MM.1S (cell line): ENCODE measurements at regions not wholly inside any gene's neighbourhood (a gene's known extent, or its start where the extent isn't known, plus 50 kb on each side); places are given as distances from the start of the nearest gene placed in this dataset.

Experiments used
- DNase-seq: peaks from one replicate; pipeline ENCODE4 v3.0.0-alpha.2; 2015
- H2AFZ ChIP-seq: fragments of 300-600 bp; sonication (generic); 2 replicates; pipeline ENCODE4 v1.6.0; 2016; ENCODE audit warnings: antibody characterized with exemption, low read length
- H3F3A ChIP-seq: fragments of 300-600 bp; sonication (generic); 2 replicates; pipeline ENCODE4 v1.6.1; 2016; ENCODE audit warnings: mild to moderate bottlenecking, antibody characterized with exemption, low read length, moderate library complexity, mixed read lengths; ENCODE audit not compliant: insufficient read depth
- H3K27ac ChIP-seq: fragments of 300-600 bp; sonication (generic); 2 replicates; pipeline ENCODE4 v1.5.1; 2016; ENCODE audit warnings: mild to moderate bottlenecking, low read length
- H3K27me3 ChIP-seq: fragments of 300-600 bp; sonication (generic); replicated peaks from 2 replicates; pipeline ENCODE4 v1.6.0; 2016; ENCODE audit warnings: low read length; ENCODE audit not compliant: insufficient read depth
- H3K36me3 ChIP-seq: fragments of 300-600 bp; sonication (generic); replicated peaks from 2 replicates; pipeline ENCODE4 v1.6.1; 2016; ENCODE audit warnings: mild to moderate bottlenecking, low read length, mixed read lengths; ENCODE audit not compliant: insufficient read depth
- H3K4me1 ChIP-seq: fragments of 300-600 bp; sonication (generic); 2 replicates; pipeline ENCODE4 v1.6.1; 2016; ENCODE audit warnings: low read length, mixed read lengths
- H3K4me2 ChIP-seq: fragments of 300-600 bp; sonication (generic); 2 replicates; pipeline ENCODE4 v1.6.0; 2016; ENCODE audit warnings: low read depth, low read length
- H3K4me3 ChIP-seq: fragments of 300-600 bp; sonication (generic); 2 replicates; pipeline ENCODE4 v1.5.1; 2016; ENCODE audit warnings: low read length, mixed read lengths
- H3K79me2 ChIP-seq: fragments of 300-600 bp; sonication (generic); 2 replicates; pipeline ENCODE4 v1.6.1; 2016; ENCODE audit warnings: mixed run types, low read length, mixed read lengths
- H3K9ac ChIP-seq: fragments of 300-600 bp; sonication (generic); 2 replicates; pipeline ENCODE4 v1.6.1; 2016; ENCODE audit warnings: low read length, mixed read lengths
- H3K9me2 ChIP-seq: fragments of 300-600 bp; sonication (generic); replicated peaks from 2 replicates; pipeline ENCODE4 v1.6.1; 2016; ENCODE audit warnings: mild to moderate bottlenecking, low read length, mixed read lengths; ENCODE audit not compliant: insufficient read depth
- H3K9me3 ChIP-seq: fragments of 300-600 bp; sonication (generic); replicated peaks from 2 replicates; pipeline ENCODE4 v1.6.1; 2016; ENCODE audit warnings: mild to moderate bottlenecking, low read length, mixed read lengths; ENCODE audit not compliant: insufficient read depth
- H4K20me1 ChIP-seq: fragments of 300-600 bp; sonication (generic); 2 replicates; pipeline ENCODE4 v1.6.1; 2016; ENCODE audit warnings: mild to moderate bottlenecking, low read length, moderate library complexity, mixed read lengths; ENCODE audit not compliant: insufficient read depth
- CTCF ChIP-seq: fragments of 300-600 bp; sonication (generic); IDR thresholded peaks from 2 replicates; pipeline ENCODE4 v1.5.1; 2016; ENCODE audit warnings: antibody characterized with exemption, low read length, mixed read lengths
- EZH2 ChIP-seq: fragments of 300-600 bp; sonication (generic); optimal IDR thresholded peaks from 2 replicates; pipeline ENCODE3; 2017; ENCODE audit warnings: low read depth, mild to moderate bottlenecking, antibody characterized with exemption, low read length, mixed read lengths
- EZH2phosphoT487 ChIP-seq: fragments of 300-600 bp; sonication (generic); IDR thresholded peaks from 2 replicates; pipeline ENCODE4 v1.6.1; 2018; ENCODE audit warnings: antibody characterized with exemption, low read length

GRCh38 chr15:93707751-93708150 is 523.6 kb upstream of the MCTP2 start:
- Histone ChIP-seq H3K79me2 (no peaks in the 10 kb centered on the region), H3K9me3 (no peaks in the 10 kb centered on the region), H3K4me1 (no peaks in the 10 kb centered on the region), H3K27me3 (no peaks in the 10 kb centered on the region), H3K9me2 (no peaks in the 10 kb centered on the region), H4K20me1 (no peaks in the 10 kb centered on the region), H3F3A (no peaks in the 10 kb centered on the region), H3K36me3 (no peaks in the 10 kb centered on the region), H3K9ac (no peak overlapping the region), H3K4me2 (no peak overlapping the region), H3K27ac (no peak overlapping the region), H2AFZ (no peak overlapping the region), H3K4me3 (no peak overlapping the region)
- TF ChIP-seq EZH2phosphoT487: no peak
- TF ChIP-seq EZH2: no peak
- no peak for TF ChIP-seq CTCF
- DNase-seq: no peak

- Histone ChIP-seq H2AFZ (no peak overlapping the region), H3K27me3 (no peaks in the 10 kb centered on the region), H3F3A (no peaks in the 10 kb centered on the region), H4K20me1 (no peaks in the 10 kb centered on the region), H3K36me3 (no peaks in the 10 kb centered on the region), H3K4me3 (no peak overlapping the region), H3K4me1 (no peaks in the 10 kb centered on the region), H3K27ac (no peak overlapping the region), H3K9me2 (no peaks in the 10 kb centered on the region), H3K79me2 (no peaks in the 10 kb centered on the region), H3K9me3 (no peaks in the 10 kb centered on the region), H3K4me2 (no peak overlapping the region), H3K9ac (no peak overlapping the region)
- TF ChIP-seq EZH2: no peak
- no peak for TF ChIP-seq CTCF
- TF ChIP-seq EZH2phosphoT487: no peak
- DNase-seq: no peak
These were observed 524.7 kb upstream of the MCTP2 start for GRCh38 chr15:93706495-93707292.

GRCh38 chr15:93705753-93706455 is 525.5 kb upstream of the MCTP2 start:
- H3K27me3 ChIP-seq: no peaks in the 10 kb centered on the region
- H3F3A ChIP-seq: no peaks in the 10 kb centered on the region
- no peak overlapping the region for H2AFZ ChIP-seq
- H3K9me3 ChIP-seq: no peaks in the 10 kb centered on the region
- H3K4me2 ChIP-seq: no peak overlapping the region
- no peak for DNase-seq
- no peaks in the 10 kb centered on the region for H3K9me2 ChIP-seq
- no peak overlapping the region for H3K27ac ChIP-seq
- no peaks in the 10 kb centered on the region for H3K36me3 ChIP-seq
- H3K9ac ChIP-seq: no peak overlapping the region
- H4K20me1 ChIP-seq: no peaks in the 10 kb centered on the region
- H3K4me1 ChIP-seq: no peaks in the 10 kb centered on the region
- no peaks in the 10 kb centered on the region for H3K79me2 ChIP-seq
- TF ChIP-seq CTCF (no peak), EZH2phosphoT487 (no peak), EZH2 (no peak)
- no peak overlapping the region for H3K4me3 ChIP-seq
